K562 (cell line): ENCODE measurements at regions not wholly inside any gene's neighbourhood (a gene's known extent, or its start where the extent isn't known, plus 50 kb on each side); places are given as distances from the start of the nearest gene placed in this dataset.

Experiments used
- ATAC-seq: fragments of 200-7000 bp; cut with Tn5 transposase; 3 replicates; pipeline ENCODE4 v1.9.1; 2020; ENCODE audit warnings: moderate library complexity
- BruUV-seq: library from RNA; stranded (reverse); fragments of 400-500 nt; replicated peaks from 2 replicates; lab custom pipeline; 2021; lab: Mats Ljungman, UMichigan
- CTCF ChIA-PET: fragments of 300-600 bp; formaldehyde crosslinking; extraction: SDS; loops from one replicate; lab custom pipeline; 2021; ENCODE audit warnings: low intra/inter-chr PET ratio; lab: Yijun Ruan, JAX
- POLR2A ChIA-PET: fragments of 300-600, 350-650 bp; sonication (Branson Sonifier 250); formaldehyde crosslinking; extraction: SDS; loops from one replicate; lab custom pipeline; 2021; ENCODE audit warnings: antibody characterized with exemption, inconsistent platforms; lab: Yijun Ruan, JAX
- DNase-seq, 4 experiments: peaks; one replicate each; pipeline versions ENCODE4 v3.0.0 to v3.0.0-alpha.2; 2011 to 2018; ENCODE audit warnings: low spot score in 3 of 4, mixed read lengths in 3 of 4; ENCODE audit errors: extremely low read depth in 1 of 4
- FAIRE-seq: peaks from 2 replicates; lab custom pipeline; 2011; peaks lifted over from hg19 to GRCh38; lab: Jason Lieb, UNC
- H2AFZ ChIP-seq: 2 replicates; pipeline ENCODE4 v1.6.0; 2011; ENCODE audit warnings: low read depth, low read length, control low read depth, inconsistent platforms
- H3K27ac ChIP-seq: fragments of 200-600 bp; 3 replicates; pipeline ENCODE4 v1.8.0; 2011; ENCODE audit warnings: low read depth, mild to moderate bottlenecking, control low read depth, inconsistent platforms, low read length, moderate library complexity, mixed read lengths; ENCODE audit errors: extremely low read depth
- H3K27me3 ChIP-seq, 2 experiments: fragments of 300-600 bp in 1 of 2; 2 replicates in 1 of 2; 3 replicates in 1 of 2; pipeline versions ENCODE4 v1.6.0 to v1.8.0; 2011; ENCODE audit warnings: inconsistent platforms in 2 of 2, low read length in 2 of 2, mild to moderate bottlenecking in 1 of 2, mixed read lengths in 1 of 2, moderate library complexity in 1 of 2; ENCODE audit not compliant: control insufficient read depth in 2 of 2, insufficient read depth in 2 of 2
- H3K36me3 ChIP-seq: fragments of 300-600 bp; 3 replicates; pipeline ENCODE4 v1.8.0; 2011; ENCODE audit warnings: mild to moderate bottlenecking, low read length, inconsistent platforms; ENCODE audit not compliant: control insufficient read depth, insufficient read depth
- H3K4me1 ChIP-seq, 2 experiments: fragments of 200-600 bp in 1 of 2; replicated peaks in 1 of 2; 2 replicates in 1 of 2; 3 replicates in 1 of 2; pipeline versions ENCODE4 v1.5.1 to v1.8.0; 2011; ENCODE audit warnings: inconsistent platforms in 2 of 2, low read length in 2 of 2, mild to moderate bottlenecking in 1 of 2, mixed read lengths in 1 of 2, moderate library complexity in 1 of 2; ENCODE audit not compliant: control insufficient read depth in 2 of 2, insufficient read depth in 2 of 2
- H3K4me2 ChIP-seq: 2 replicates; pipeline ENCODE4 v1.6.1; 2011; ENCODE audit warnings: low read length, control low read depth, inconsistent platforms, mixed read lengths; ENCODE audit not compliant: insufficient read depth
- H3K4me3 ChIP-seq: fragments of 200-600 bp; sonication (generic), shearing (Covaris generic); 2 replicates; pipeline ENCODE4 v1.5.1; 2016; ENCODE audit warnings: control low read depth, inconsistent platforms
- H3K79me2 ChIP-seq: fragments of 200-600 bp; 3 replicates; pipeline ENCODE4 v1.8.0; 2011; ENCODE audit warnings: low read length, inconsistent platforms; ENCODE audit not compliant: control insufficient read depth, insufficient read depth
- H3K9ac ChIP-seq, 2 experiments: 2 replicates each; pipeline versions ENCODE4 v1.6.0 to v1.6.1; 2011; ENCODE audit warnings: low read depth in 2 of 2, low read length in 2 of 2, control low read depth in 1 of 2, inconsistent platforms in 1 of 2, mild to moderate bottlenecking in 1 of 2, mixed read lengths in 1 of 2; ENCODE audit not compliant: insufficient read depth in 1 of 2
- H3K9me1 ChIP-seq: one replicate; pipeline ENCODE4 v1.6.0; 2011; ENCODE audit warnings: inconsistent platforms, mild to moderate bottlenecking, low read length, moderate library complexity; ENCODE audit not compliant: control insufficient read depth, insufficient read depth
- H3K9me3 ChIP-seq: replicated peaks from 2 replicates; pipeline ENCODE4 v1.5.1; 2011; ENCODE audit warnings: low read depth, low read length, inconsistent platforms; ENCODE audit not compliant: control insufficient read depth, insufficient read depth
- H4K20me1 ChIP-seq: replicated peaks from 2 replicates; pipeline ENCODE4 v1.6.1; 2011; ENCODE audit warnings: low read length, inconsistent platforms, mixed read lengths; ENCODE audit not compliant: control insufficient read depth, insufficient read depth
- EGR1 ChIP-seq: fragments of 450-650 bp; conservative IDR thresholded peaks from 2 replicates; pipeline ENCODE4 v1.6.1; 2017; ENCODE audit warnings: mild to moderate bottlenecking
- FIP1L1 ChIP-seq: fragments of 200-400 bp; formaldehyde crosslinking; IDR thresholded peaks from 2 replicates; pipeline ENCODE4 v1.6.1; 2018; ENCODE audit warnings: mild to moderate bottlenecking, low read depth, low read length; ENCODE audit not compliant: poor library complexity, severe bottlenecking
- IRF2 ChIP-seq: sonication (generic); formaldehyde crosslinking; IDR thresholded peaks from 2 replicates; pipeline ENCODE4 v1.8.1; 2022; ENCODE audit warnings: mild to moderate bottlenecking, missing genetic modification reagents
- KDM1A ChIP-seq, 2 experiments: fragments of 450-650 bp; IDR thresholded peaks; 2 replicates each; pipeline ENCODE4 v1.6.1; 2016; ENCODE audit warnings: mild to moderate bottlenecking in 2 of 2
- MAFK ChIP-seq: IDR thresholded peaks from 2 replicates; pipeline ENCODE4 v1.6.1; 2011; ENCODE audit warnings: low read length, improper control_type of control experiment
- NCOA4 ChIP-seq: fragments of 450-650 bp; IDR thresholded peaks from 2 replicates; pipeline ENCODE4 v1.6.1; 2018; ENCODE audit warnings: mild to moderate bottlenecking; ENCODE audit not compliant: partially characterized antibody
- POLR2AphosphoS5 ChIP-seq: IDR thresholded peaks from 2 replicates; pipeline ENCODE4 v1.6.1; 2011; ENCODE audit warnings: mild to moderate bottlenecking, low read depth, low read length, moderate library complexity; ENCODE audit not compliant: control insufficient read depth, insufficient read depth
- ZBTB43 ChIP-seq: sonication (generic); formaldehyde crosslinking; IDR thresholded peaks from 2 replicates; pipeline ENCODE4 v1.8.0; 2023; ENCODE audit warnings: mild to moderate bottlenecking, missing genetic modification reagents
- ZBTB7A ChIP-seq: IDR thresholded peaks from 2 replicates; pipeline ENCODE4 v1.6.1; 2011; ENCODE audit warnings: low read depth, mild to moderate bottlenecking, low read length, moderate library complexity, borderline replicate concordance; ENCODE audit not compliant: control insufficient read depth
- ZBTB8A ChIP-seq: fragments of 450-650 bp; IDR thresholded peaks from 2 replicates; pipeline ENCODE4 v1.6.1; 2018; ENCODE audit warnings: mild to moderate bottlenecking, moderate library complexity; ENCODE audit not compliant: partially characterized antibody
- ZC3H8 ChIP-seq: fragments of 450-650 bp; IDR thresholded peaks from 2 replicates; pipeline ENCODE4 v1.6.1; 2017
- ZNF41 ChIP-seq: fragments of 250-450 bp; sonication (Bioruptor Pico); conservative IDR thresholded peaks from 2 replicates; pipeline ENCODE4 v1.4.0; 2020; ENCODE audit warnings: mild to moderate bottlenecking
- ZNF518B ChIP-seq: fragments of 250-450 bp; sonication (Bioruptor Pico); IDR thresholded peaks from 2 replicates; pipeline ENCODE4 v1.5.0; 2021; ENCODE audit warnings: mild to moderate bottlenecking, moderate library complexity
- WGBS: fragments of 100-300 bp; shearing (Covaris generic); methylation state at CpG from one replicate; pipeline ENCODE4 v1.1.6; 2016; ENCODE audit warnings: low coverage, mixed read lengths; ENCODE audit not compliant: insufficient coverage; ENCODE audit errors: missing lambda C conversion rate; 5-methylcytosine and 5-hydroxymethylcytosine counted together
- in situ Hi-C: fragments of 300-500 bp; cut with MboI; formaldehyde crosslinking; loops from 4 replicates; pipeline ENCODE4 v1.15.0; 2018; ENCODE audit warnings: inconsistent platforms, mixed read lengths
- intact Hi-C: fragments of 100-400 bp; cut with micrococcal nuclease; formaldehyde crosslinking; loops from 2 replicates; pipeline ENCODE4 v1.14.2; 2022

- Histone ChIP-seq H3K9ac (no peak overlapping the region), H3K27ac (no peak overlapping the region), H3K27me3 (no peaks in the 10 kb centered on the region)
- CTCF ChIA-PET: no interaction called here
- ATAC-seq: no peak
- FAIRE-seq: no peak
- TF ChIP-seq ZBTB8A (no peak), KDM1A (IDR thresholded peaks at IDR 0.05) (no peak), ZC3H8 (no peak), IRF2 (CRISPR knock-in tag) (no peak), ZNF518B (CRISPR knock-in tag) (no peak), ZBTB43 (CRISPR knock-in tag) (no peak), ZBTB7A (no peak), NCOA4 (no peak), FIP1L1 (no peak), POLR2AphosphoS5 (no peak), EGR1 (no peak), MAFK (no peak), ZNF41 (CRISPR knock-in tag) (no peak)
- TF ChIP-seq, all 486 proteins: peak for 0
- Histone ChIP-seq H2AFZ (no peak overlapping the region), H3K9me1 (no peaks in the 10 kb centered on the region), H3K79me2 (no peaks in the 10 kb centered on the region), H3K4me2 (no peak overlapping the region), H3K36me3 (no peaks in the 10 kb centered on the region), H3K4me3 (no peak overlapping the region), H3K9me3 (no peaks in the 10 kb centered on the region), H4K20me1 (no peaks in the 10 kb centered on the region), H3K4me1 (no peaks in the 10 kb centered on the region)
- no peak for DNase-seq
- intact Hi-C loops (no loop called here), in situ Hi-C loops (no loop called here)
- POLR2A ChIA-PET: no interaction called here
- BruUV-seq: no TSS peak
- 0% methylated on average over 2 of the region's 2 CpGs for WGBS
These were observed 129.6 kb upstream of the DDX18 start for GRCh38 chr2:117684919-117685318.
